ENCODE measurements at regions not wholly inside any gene's neighbourhood (a gene's known extent, or its start where the extent isn't known, plus 50 kb on each side); places are given as distances from the start of the nearest gene placed in this dataset.

GRCh38 chr10:36802490-36803153 lies 322.8 kb upstream of the ANKRD30A start:
- Histone ChIP-seq H3K36me3 (ENCODE audit: control insufficient read depth, insufficient read depth, low read length) (no peaks in the 10 kb centered on the region), H3K4me3 (replicated peaks; ENCODE audit: low read depth, low read length) (no peak overlapping the region), H3K27me3 (replicated peaks; ENCODE audit: control insufficient read depth, insufficient read depth, low read length) (no peaks in the 10 kb centered on the region)
- no peak for DNase-seq (ENCODE audit: extremely low read depth, insufficient read length)
- TF ChIP-seq CTCF (IDR thresholded peaks at IDR 0.05; ENCODE audit: insufficient read depth, low read length, poor library complexity, severe bottlenecking), result no peak

- Histone ChIP-seq H3K4me3 (replicated peaks; ENCODE audit: low read depth, low read length) (no peak overlapping the region), H3K27me3 (replicated peaks; ENCODE audit: control insufficient read depth, insufficient read depth, low read length) (no peaks in the 10 kb centered on the region), H3K36me3 (ENCODE audit: control insufficient read depth, insufficient read depth, low read length) (no peaks in the 10 kb centered on the region)
- no peak for DNase-seq (ENCODE audit: extremely low read depth, insufficient read length)
- TF ChIP-seq CTCF (IDR thresholded peaks at IDR 0.05; ENCODE audit: insufficient read depth, low read length, poor library complexity, severe bottlenecking), result no peak
Observed at GRCh38 chr10:36801660-36802059, 323.7 kb upstream of the ANKRD30A start.

- Histone ChIP-seq H3K4me3 (replicated peaks; ENCODE audit: low read depth, low read length) (no peak overlapping the region), H3K27me3 (replicated peaks; ENCODE audit: control insufficient read depth, insufficient read depth, low read length) (no peaks in the 10 kb centered on the region), H3K36me3 (ENCODE audit: control insufficient read depth, insufficient read depth, low read length) (no peaks in the 10 kb centered on the region)
- DNase-seq (ENCODE audit: extremely low read depth, insufficient read length), result no peak
- no peak for TF ChIP-seq CTCF (IDR thresholded peaks at IDR 0.05; ENCODE audit: insufficient read depth, low read length, poor library complexity, severe bottlenecking)
Observed at GRCh38 chr10:36794981-36795380, 330.4 kb upstream of the ANKRD30A start.

GRCh38 chr10:36789974-36790373 lies 335.4 kb upstream of the ANKRD30A start:
- no peak for TF ChIP-seq CTCF (IDR thresholded peaks at IDR 0.05; ENCODE audit: insufficient read depth, low read length, poor library complexity, severe bottlenecking)

GRCh38 chr10:36788152-36788551 lies 337.2 kb upstream of the ANKRD30A start:
- DNase-seq (ENCODE audit: extremely low read depth, insufficient read length), result no peak
- Histone ChIP-seq H3K27me3 (replicated peaks; ENCODE audit: control insufficient read depth, insufficient read depth, low read length) (no peaks in the 10 kb centered on the region), H3K36me3 (ENCODE audit: control insufficient read depth, insufficient read depth, low read length) (no peaks in the 10 kb centered on the region), H3K4me3 (replicated peaks; ENCODE audit: low read depth, low read length) (no peak overlapping the region)
- no peak for TF ChIP-seq CTCF (IDR thresholded peaks at IDR 0.05; ENCODE audit: insufficient read depth, low read length, poor library complexity, severe bottlenecking)

More at GRCh38 chr10:36789974-36790373, 335.4 kb upstream of the ANKRD30A start:
- Histone ChIP-seq H3K36me3 (ENCODE audit: control insufficient read depth, insufficient read depth, low read length) (no peaks in the 10 kb centered on the region), H3K4me3 (replicated peaks; ENCODE audit: low read depth, low read length) (no peak overlapping the region), H3K27me3 (replicated peaks; ENCODE audit: control insufficient read depth, insufficient read depth, low read length) (no peaks in the 10 kb centered on the region)
- no peak for DNase-seq (ENCODE audit: extremely low read depth, insufficient read length)

- Histone ChIP-seq H3K4me3 (replicated peaks; ENCODE audit: low read depth, low read length) (no peak overlapping the region), H3K27me3 (replicated peaks; ENCODE audit: control insufficient read depth, insufficient read depth, low read length) (no peaks in the 10 kb centered on the region), H3K36me3 (ENCODE audit: control insufficient read depth, insufficient read depth, low read length) (no peaks in the 10 kb centered on the region)
- DNase-seq (ENCODE audit: extremely low read depth, insufficient read length), result no peak
- no peak for TF ChIP-seq CTCF (IDR thresholded peaks at IDR 0.05; ENCODE audit: insufficient read depth, low read length, poor library complexity, severe bottlenecking)
Observed at GRCh38 chr10:36783400-36783799, 342.0 kb upstream of the ANKRD30A start.
